Fibroblast of lung (primary cell): ENCODE measurements at regions not wholly inside any gene's neighbourhood (a gene's known extent, or its start where the extent isn't known, plus 50 kb on each side); places are given as distances from the start of the nearest gene placed in this dataset.

Experiments
- DNase-seq, 2 donors: peaks; one replicate each; pipeline versions ENCODE4 v3.0.0 to v3.0.0-alpha.2; 2010; ENCODE audit warnings: low read depth in 2 of 2
- H2AFZ ChIP-seq: 2 replicates; pipeline ENCODE4 v1.5.1; 2012; ENCODE audit warnings: low read length, control low read depth, inconsistent platforms
- H3K27ac ChIP-seq: 2 replicates; pipeline ENCODE4 v1.5.1; 2011; ENCODE audit warnings: low read length, control low read depth; ENCODE audit not compliant: insufficient read depth
- H3K27me3 ChIP-seq: 2 replicates; pipeline ENCODE4 v1.5.1; 2011; ENCODE audit warnings: mild to moderate bottlenecking, low read length; ENCODE audit not compliant: control insufficient read depth, insufficient read depth
- H3K36me3 ChIP-seq: 2 replicates; pipeline ENCODE4 v1.5.1; 2011; ENCODE audit warnings: low read length; ENCODE audit not compliant: control insufficient read depth, insufficient read depth
- H3K4me1 ChIP-seq: 2 replicates; pipeline ENCODE4 v1.5.1; 2011; ENCODE audit warnings: low read length; ENCODE audit not compliant: control insufficient read depth, insufficient read depth; ENCODE audit errors: extremely low read depth
- H3K4me2 ChIP-seq: 2 replicates; pipeline ENCODE4 v1.5.1; 2011; ENCODE audit warnings: low read length, control low read depth; ENCODE audit not compliant: insufficient read depth; ENCODE audit errors: extremely low read depth
- H3K4me3 ChIP-seq, 4 experiments: fragments of 200-600 bp in 1 of 4; sonication (generic) in 1 of 4; replicated peaks in 1 of 4; 2 replicates each; pipeline ENCODE4 v1.5.1; 2011 to 2016; ENCODE audit warnings: low read length in 4 of 4, low read depth in 3 of 4, mild to moderate bottlenecking in 3 of 4, control low read depth in 2 of 4, inconsistent platforms in 1 of 4, mixed read lengths in 1 of 4; ENCODE audit not compliant: insufficient read depth in 1 of 4; ENCODE audit errors: control extremely low read depth in 1 of 4
- H3K79me2 ChIP-seq: 2 replicates; pipeline ENCODE4 v1.5.1; 2012; ENCODE audit warnings: mild to moderate bottlenecking, low read length, inconsistent platforms; ENCODE audit not compliant: control insufficient read depth, insufficient read depth
- H3K9ac ChIP-seq: 2 replicates; pipeline ENCODE4 v1.5.1; 2011; ENCODE audit warnings: mild to moderate bottlenecking, low read length, control low read depth; ENCODE audit not compliant: insufficient read depth
- H3K9me3 ChIP-seq: 2 replicates; pipeline ENCODE4 v1.5.1; 2012; ENCODE audit warnings: low read depth, low read length; ENCODE audit not compliant: control insufficient read depth, insufficient read depth
- H4K20me1 ChIP-seq: 2 replicates; pipeline ENCODE4 v1.5.1; 2011; ENCODE audit warnings: low read length; ENCODE audit not compliant: control insufficient read depth, insufficient read depth; ENCODE audit errors: extremely low read depth
- EZH2 ChIP-seq: IDR thresholded peaks from 2 replicates; pipeline ENCODE4 v1.5.1; 2012; ENCODE audit warnings: low read length, control low read depth, mild to moderate bottlenecking; ENCODE audit errors: missing control alignments
- TF ChIP-seq, protein P1 (sequence below), 2 donors: IDR thresholded peaks in 1 of 2; conservative IDR thresholded peaks in 1 of 2; 1 replicate in 1 of 2; 2 replicates in 1 of 2; pipeline ENCODE4 v1.5.1; 2011 to 2012; ENCODE audit warnings: low read length in 2 of 2, control low read depth in 1 of 2, inconsistent platforms in 1 of 2, low read depth in 1 of 2, mild to moderate bottlenecking in 1 of 2

DNA sequence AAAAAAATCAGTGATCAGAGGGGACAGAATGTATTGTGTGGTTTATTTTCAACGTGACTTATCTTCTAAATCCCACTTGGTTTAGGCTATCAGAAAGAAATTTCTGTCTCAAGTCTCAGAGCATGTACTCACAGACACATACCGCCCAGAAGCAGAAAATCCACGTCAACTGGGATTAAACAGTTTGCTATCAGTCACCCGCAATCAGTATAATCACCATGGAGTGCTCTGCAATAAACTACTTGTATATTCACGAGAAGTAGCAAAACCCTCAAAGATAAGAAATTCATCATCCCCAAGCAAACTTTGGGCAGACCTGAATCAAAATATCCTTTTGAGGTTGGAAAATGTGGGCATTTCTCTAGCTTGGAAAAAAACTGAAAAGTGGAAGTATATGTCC is 259.1 kb downstream of the FGFR2 start:
- Histone ChIP-seq H3K79me2 (no peaks in the 10 kb centered on the region), H3K27ac (no peak overlapping the region), H3K4me1 (no peaks in the 10 kb centered on the region), H3K27me3 (no peaks in the 10 kb centered on the region), H3K9me3 (no peaks in the 10 kb centered on the region), H3K36me3 (no peaks in the 10 kb centered on the region), H3K9ac (no peak overlapping the region), H3K4me2 (no peak overlapping the region), H2AFZ (no peak overlapping the region), H3K4me3 (no peak overlapping the region), H4K20me1 (no peaks in the 10 kb centered on the region)
- DNase-seq: no peak
- TF ChIP-seq, protein P1, sequence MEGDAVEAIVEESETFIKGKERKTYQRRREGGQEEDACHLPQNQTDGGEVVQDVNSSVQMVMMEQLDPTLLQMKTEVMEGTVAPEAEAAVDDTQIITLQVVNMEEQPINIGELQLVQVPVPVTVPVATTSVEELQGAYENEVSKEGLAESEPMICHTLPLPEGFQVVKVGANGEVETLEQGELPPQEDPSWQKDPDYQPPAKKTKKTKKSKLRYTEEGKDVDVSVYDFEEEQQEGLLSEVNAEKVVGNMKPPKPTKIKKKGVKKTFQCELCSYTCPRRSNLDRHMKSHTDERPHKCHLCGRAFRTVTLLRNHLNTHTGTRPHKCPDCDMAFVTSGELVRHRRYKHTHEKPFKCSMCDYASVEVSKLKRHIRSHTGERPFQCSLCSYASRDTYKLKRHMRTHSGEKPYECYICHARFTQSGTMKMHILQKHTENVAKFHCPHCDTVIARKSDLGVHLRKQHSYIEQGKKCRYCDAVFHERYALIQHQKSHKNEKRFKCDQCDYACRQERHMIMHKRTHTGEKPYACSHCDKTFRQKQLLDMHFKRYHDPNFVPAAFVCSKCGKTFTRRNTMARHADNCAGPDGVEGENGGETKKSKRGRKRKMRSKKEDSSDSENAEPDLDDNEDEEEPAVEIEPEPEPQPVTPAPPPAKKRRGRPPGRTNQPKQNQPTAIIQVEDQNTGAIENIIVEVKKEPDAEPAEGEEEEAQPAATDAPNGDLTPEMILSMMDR (conservative IDR thresholded peaks at IDR 0.05 in 1 of 2, IDR thresholded peaks at IDR 0.05 in 1 of 2; ENCODE audit: low read depth in 1 of 2, low read length in 2 of 2): no peak
- TF ChIP-seq EZH2: no peak

DNA sequence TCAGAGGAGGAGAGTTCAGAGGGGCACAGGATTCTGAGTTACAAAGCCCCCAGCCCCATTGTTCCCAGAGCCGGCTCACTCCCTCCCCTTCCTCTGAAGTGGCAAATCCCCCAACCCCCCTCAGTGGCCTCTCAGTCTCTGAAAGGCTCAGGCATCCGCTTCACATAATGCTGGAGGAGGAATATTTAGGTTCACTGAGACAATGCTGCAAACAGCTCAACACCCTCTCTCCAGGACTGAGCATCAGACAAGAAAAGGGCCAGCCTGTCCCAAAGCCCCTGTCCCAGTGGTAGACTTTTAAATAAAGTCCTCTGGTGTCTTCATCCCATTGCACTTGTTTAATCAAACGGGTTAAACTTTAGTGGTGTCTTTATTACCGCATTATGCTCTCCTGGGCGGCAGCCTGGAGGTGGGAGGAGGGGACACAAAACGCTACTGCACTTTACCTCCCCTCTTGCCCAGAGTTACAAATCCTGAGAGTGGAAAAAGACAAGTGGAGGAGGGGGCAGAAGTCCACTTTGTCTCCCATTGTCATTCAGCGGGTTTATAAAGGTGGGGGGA is 257.9 kb downstream of the FGFR2 start:
- no peaks in the 10 kb centered on the region for H3K79me2 ChIP-seq
- no peak overlapping the region for H2AFZ ChIP-seq
- H3K36me3 ChIP-seq: no peaks in the 10 kb centered on the region
- no peak overlapping the region for H3K9ac ChIP-seq
- no peak overlapping the region for H3K27ac ChIP-seq
- no peaks in the 10 kb centered on the region for H4K20me1 ChIP-seq
- no peak overlapping the region for H3K4me3 ChIP-seq
- TF ChIP-seq, protein P1 (conservative IDR thresholded peaks at IDR 0.05 in 1 of 2, IDR thresholded peaks at IDR 0.05 in 1 of 2; ENCODE audit: low read depth in 1 of 2, low read length in 2 of 2): no peak
- TF ChIP-seq EZH2: no peak
- H3K4me1 ChIP-seq: no peaks in the 10 kb centered on the region
- H3K4me2 ChIP-seq: no peak overlapping the region
- H3K27me3 ChIP-seq: no peaks in the 10 kb centered on the region
- no peak for DNase-seq
- no peaks in the 10 kb centered on the region for H3K9me3 ChIP-seq

DNA sequence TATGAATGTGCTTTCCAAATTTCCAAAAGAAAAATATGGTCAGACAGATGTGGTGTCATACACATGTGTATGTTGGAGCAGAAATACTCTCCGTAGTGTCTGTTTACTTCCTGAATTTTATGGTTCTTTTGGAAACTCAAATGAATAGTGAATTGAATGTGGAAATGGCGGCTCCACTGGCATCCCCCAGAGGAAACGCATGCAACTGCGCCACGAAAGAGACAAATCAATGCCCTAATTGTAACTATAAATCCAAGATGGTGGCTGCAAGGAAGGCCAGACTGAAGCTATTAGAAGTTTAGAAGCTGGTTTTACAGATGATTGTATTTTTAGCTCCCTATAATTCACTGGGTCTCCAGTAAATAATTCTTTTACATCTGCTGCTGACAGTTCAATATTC is 246.7 kb downstream of the FGFR2 start:
- no peaks in the 10 kb centered on the region for H3K4me1 ChIP-seq
- no peaks in the 10 kb centered on the region for H3K9me3 ChIP-seq

More for the DNA sequence above, 246.7 kb downstream of the FGFR2 start:
- TF ChIP-seq, protein P1 (conservative IDR thresholded peaks at IDR 0.05 in 1 of 2, IDR thresholded peaks at IDR 0.05 in 1 of 2; ENCODE audit: low read depth in 1 of 2, low read length in 2 of 2): no peak
- TF ChIP-seq EZH2: no peak
- no peaks in the 10 kb centered on the region for H4K20me1 ChIP-seq
- no peak overlapping the region for H3K4me2 ChIP-seq
- no peaks in the 10 kb centered on the region for H3K79me2 ChIP-seq
- DNase-seq: no peak
- no peak overlapping the region for H2AFZ ChIP-seq
- H3K27ac ChIP-seq: no peak overlapping the region
- no peak overlapping the region for H3K4me3 ChIP-seq
- H3K9ac ChIP-seq: no peak overlapping the region
- H3K27me3 ChIP-seq: no peaks in the 10 kb centered on the region
- H3K36me3 ChIP-seq: no peaks in the 10 kb centered on the region
